Endodermal cell (in vitro differentiated cells): ENCODE measurements at regions not wholly inside any gene's neighbourhood (a gene's known extent, or its start where the extent isn't known, plus 50 kb on each side); places are given as distances from the start of the nearest gene placed in this dataset.
"Not testable (repeated sequence)": the region's sequence is repeated elsewhere in the genome, so short reads cannot be mapped to it uniquely, and the experiment has no call there.

Experiments used
- DNase-seq: peaks from one replicate; pipeline ENCODE4 v3.0.0-alpha.2; 2017
- H3K27ac ChIP-seq: 2 replicates; pipeline ENCODE4 v1.5.1; 2013; ENCODE audit warnings: mild to moderate bottlenecking, low read depth, low read length, moderate library complexity
- H3K27me3 ChIP-seq: 2 replicates; pipeline ENCODE4 v1.6.1; 2013; ENCODE audit warnings: mild to moderate bottlenecking, low read length, moderate library complexity; ENCODE audit not compliant: insufficient read depth, control insufficient read depth, poor library complexity, severe bottlenecking
- H3K36me3 ChIP-seq: 2 replicates; pipeline ENCODE4 v1.7.0; 2013; ENCODE audit warnings: mild to moderate bottlenecking, low read length, moderate library complexity; ENCODE audit not compliant: control insufficient read depth, insufficient read depth
- H3K4me1 ChIP-seq: one replicate; pipeline ENCODE4 v1.7.0; 2013; ENCODE audit warnings: low read length; ENCODE audit not compliant: control insufficient read depth, insufficient read depth
- H3K4me3 ChIP-seq: 2 replicates; pipeline ENCODE4 v1.5.1; 2013; ENCODE audit warnings: mild to moderate bottlenecking, low read length, moderate library complexity
- H3K9ac ChIP-seq: 2 replicates; pipeline ENCODE4 v1.6.1; 2013; ENCODE audit warnings: mild to moderate bottlenecking, low read length, moderate library complexity; ENCODE audit not compliant: poor library complexity, severe bottlenecking; ENCODE audit errors: extremely low read depth
- H3K9me3 ChIP-seq: 2 replicates; pipeline ENCODE4 v1.6.1; 2013; ENCODE audit warnings: mild to moderate bottlenecking, low read length, moderate library complexity; ENCODE audit not compliant: control insufficient read depth
- H3K27ac Mint-ChIP-seq: 2 replicates; pipeline ENCODE4 v1.8.0; 2020; ENCODE audit warnings: mixed read lengths
- H3K27me3 Mint-ChIP-seq: 2 replicates; pipeline ENCODE4 v1.8.0; 2021; ENCODE audit warnings: mild to moderate bottlenecking, mixed read lengths; ENCODE audit not compliant: insufficient read depth
- H3K36me3 Mint-ChIP-seq: 2 replicates; pipeline ENCODE4 v1.8.0; 2020; ENCODE audit warnings: low read depth, mixed read lengths
- H3K4me1 Mint-ChIP-seq: 2 replicates; pipeline ENCODE4 v1.8.0; 2020; ENCODE audit warnings: mixed read lengths
- H3K4me3 Mint-ChIP-seq: 2 replicates; pipeline ENCODE4 v1.8.0; 2020; ENCODE audit warnings: mild to moderate bottlenecking, moderate library complexity, mixed read lengths
- H3K9me3 Mint-ChIP-seq: 2 replicates; pipeline ENCODE4 v1.8.0; 2020; ENCODE audit warnings: mild to moderate bottlenecking, mixed read lengths
- CTCF ChIP-seq: fragments of 200-600 bp; sonication (generic); conservative IDR thresholded peaks from 2 replicates; pipeline ENCODE4 v1.5.0; 2021; ENCODE audit warnings: antibody characterized with exemption, mild to moderate bottlenecking
- WGBS, 2 experiments: methylation state at CpG; one replicate each; pipeline versions ENCODE4 v1.1.5 to v1.1.7; 2013; ENCODE audit warnings: missing lambda C conversion rate in 2 of 2, mixed read lengths in 1 of 2; ENCODE audit not compliant: insufficient coverage in 1 of 2, insufficient read length in 1 of 2; 5-methylcytosine and 5-hydroxymethylcytosine counted together

GRCh38 chrX:56932653-56933339 lies 62.5 kb downstream of the SPIN3 start:
- H3K4me1 Mint-ChIP-seq = no peaks in the 10 kb centered on the region
- no peaks in the 10 kb centered on the region for H3K4me1 ChIP-seq
- WGBS, 2 experiments = 13% methylated on average over 1 of the region's 1 CpG; no CpG with 5 or more reads in 1 of the 2 experiments

GRCh38 chrX:56932106-56932505 lies 63.2 kb downstream of the SPIN3 start:
- no peak for TF ChIP-seq CTCF
- Mint-ChIP-seq H3K4me1 (no peaks in the 10 kb centered on the region), H3K27ac (no peak overlapping the region), H3K4me3 (no peak overlapping the region), H3K27me3 (no peaks in the 10 kb centered on the region), H3K36me3 (no peaks in the 10 kb centered on the region), H3K9me3 (peaks cover 75% of the 10 kb centered on the region)
- Histone ChIP-seq H3K9me3 (no peaks in the 10 kb centered on the region), H3K27ac (no peak overlapping the region), H3K4me1 (no peaks in the 10 kb centered on the region), H3K27me3 (no peaks in the 10 kb centered on the region), H3K9ac (no peak overlapping the region), H3K36me3 (no peaks in the 10 kb centered on the region), H3K4me3 (no peak overlapping the region)
- DNase-seq = no peak
- no CpG with 5 or more reads among the region's 1 CpG for WGBS, 2 experiments

More at GRCh38 chrX:56932653-56933339, 62.5 kb downstream of the SPIN3 start:
- no peak overlapping the region for H3K4me3 ChIP-seq
- Mint-ChIP-seq H3K9me3 (peaks cover 75% of the 10 kb centered on the region), H3K4me3 (no peak overlapping the region), H3K27me3 (no peaks in the 10 kb centered on the region), H3K36me3 (no peaks in the 10 kb centered on the region), H3K27ac (no peak overlapping the region)
- no peak overlapping the region for H3K27ac ChIP-seq
- H3K9me3 ChIP-seq = no peaks in the 10 kb centered on the region
- no peak for TF ChIP-seq CTCF
- no peak for DNase-seq
- no peak overlapping the region for H3K9ac ChIP-seq
- H3K36me3 ChIP-seq = no peaks in the 10 kb centered on the region
- H3K27me3 ChIP-seq = no peaks in the 10 kb centered on the region

GRCh38 chrX:56928546-56928945 lies 66.8 kb downstream of the SPIN3 start:
- H3K4me3 Mint-ChIP-seq = no peak overlapping the region
- DNase-seq = no peak
- no CpG with 5 or more reads among the region's 5 CpGs for whole genome bisulfite sequencing, 2 experiments

GRCh38 chrX:56920998-56921348 lies 74.4 kb downstream of the SPIN3 start:
- H3K9ac ChIP-seq, H3K4me1 ChIP-seq, H3K27ac Mint-ChIP-seq, H3K27me3 ChIP-seq, H3K27me3 Mint-ChIP-seq, H3K4me3 ChIP-seq, DNase-seq, H3K4me1 Mint-ChIP-seq, H3K9me3 ChIP-seq, H3K36me3 Mint-ChIP-seq, H3K4me3 Mint-ChIP-seq, H3K27ac ChIP-seq, H3K36me3 ChIP-seq: not testable (repeated sequence)
- H3K9me3 Mint-ChIP-seq = peaks cover 82% of the 10 kb centered on the region
- WGBS, 2 experiments = 90% methylated on average over 5 of the region's 5 CpGs; no CpG with 5 or more reads in 1 of the 2 experiments

More at GRCh38 chrX:56928546-56928945, 66.8 kb downstream of the SPIN3 start:
- Histone ChIP-seq H3K27me3 (no peaks in the 10 kb centered on the region), H3K27ac (no peak overlapping the region), H3K9me3 (no peaks in the 10 kb centered on the region), H3K4me3 (no peak overlapping the region), H3K36me3 (no peaks in the 10 kb centered on the region), H3K4me1 (no peaks in the 10 kb centered on the region), H3K9ac (no peak overlapping the region)
- H3K36me3 Mint-ChIP-seq = no peaks in the 10 kb centered on the region
- H3K4me1 Mint-ChIP-seq = no peaks in the 10 kb centered on the region
- H3K27me3 Mint-ChIP-seq = no peaks in the 10 kb centered on the region
- TF ChIP-seq CTCF = no peak
- no peak overlapping the region for H3K27ac Mint-ChIP-seq
- H3K9me3 Mint-ChIP-seq = peaks cover 72% of the 10 kb centered on the region
